ENCODE measurements at regions not wholly inside any gene's neighbourhood (a gene's known extent, or its start where the extent isn't known, plus 50 kb on each side); places are given as distances from the start of the nearest gene placed in this dataset.

- TF ChIP-seq, protein P1, sequence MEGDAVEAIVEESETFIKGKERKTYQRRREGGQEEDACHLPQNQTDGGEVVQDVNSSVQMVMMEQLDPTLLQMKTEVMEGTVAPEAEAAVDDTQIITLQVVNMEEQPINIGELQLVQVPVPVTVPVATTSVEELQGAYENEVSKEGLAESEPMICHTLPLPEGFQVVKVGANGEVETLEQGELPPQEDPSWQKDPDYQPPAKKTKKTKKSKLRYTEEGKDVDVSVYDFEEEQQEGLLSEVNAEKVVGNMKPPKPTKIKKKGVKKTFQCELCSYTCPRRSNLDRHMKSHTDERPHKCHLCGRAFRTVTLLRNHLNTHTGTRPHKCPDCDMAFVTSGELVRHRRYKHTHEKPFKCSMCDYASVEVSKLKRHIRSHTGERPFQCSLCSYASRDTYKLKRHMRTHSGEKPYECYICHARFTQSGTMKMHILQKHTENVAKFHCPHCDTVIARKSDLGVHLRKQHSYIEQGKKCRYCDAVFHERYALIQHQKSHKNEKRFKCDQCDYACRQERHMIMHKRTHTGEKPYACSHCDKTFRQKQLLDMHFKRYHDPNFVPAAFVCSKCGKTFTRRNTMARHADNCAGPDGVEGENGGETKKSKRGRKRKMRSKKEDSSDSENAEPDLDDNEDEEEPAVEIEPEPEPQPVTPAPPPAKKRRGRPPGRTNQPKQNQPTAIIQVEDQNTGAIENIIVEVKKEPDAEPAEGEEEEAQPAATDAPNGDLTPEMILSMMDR (IDR thresholded peaks at IDR 0.05): no peak
- no peak for TF ChIP-seq ZFX (IDR thresholded peaks at IDR 0.05; ENCODE audit: borderline replicate concordance)
Measured at GRCh38 chr2:239684996-239685395, 284.2 kb upstream of the HDAC4 start.

Measured in 22Rv1 (cell line).